Caco-2 (cell line): ENCODE measurements at regions not wholly inside any gene's neighbourhood (a gene's known extent, or its start where the extent isn't known, plus 50 kb on each side); places are given as distances from the start of the nearest gene placed in this dataset.

Experiments
- BruUV-seq: library from RNA; stranded (reverse); fragments of 400-500 nt; replicated peaks from 2 replicates; lab custom pipeline; 2021; lab: Mats Ljungman, UMichigan
- CTCF ChIA-PET: fragments of 300-600 bp; sonication (Branson Sonifier 250); formaldehyde crosslinking; loops from one replicate; lab custom pipeline; 2022; ENCODE audit warnings: antibody characterized with exemption; lab: Charles Lee
- POLR2A ChIA-PET: fragments of 300-600 bp; sonication (Branson Sonifier 250); formaldehyde crosslinking; loops from one replicate; lab custom pipeline; 2022; ENCODE audit warnings: antibody characterized with exemption; lab: Charles Lee
- DNase-seq, 2 experiments: peaks; one replicate each; pipeline versions ENCODE4 v3.0.0 to v3.0.0-alpha.2; 2020 to 2022
- H3K27me3 ChIP-seq: replicated peaks from 2 replicates; pipeline ENCODE4 v1.6.0; 2011; ENCODE audit warnings: low read length; ENCODE audit not compliant: control insufficient read depth, insufficient read depth
- H3K36me3 ChIP-seq: 2 replicates; pipeline ENCODE4 v1.5.1; 2011; ENCODE audit warnings: low read length; ENCODE audit not compliant: control insufficient read depth, insufficient read depth
- H3K4me1 ChIP-seq: fragments of 250-450 bp; sonication (Bioruptor Pico); 2 replicates; pipeline ENCODE4 v1.5.1; 2020; ENCODE audit warnings: mild to moderate bottlenecking
- H3K4me3 ChIP-seq: 2 replicates; pipeline ENCODE4 v1.5.1; 2011; ENCODE audit warnings: low read depth, mild to moderate bottlenecking, control low read depth, low read length
- H3K9me3 ChIP-seq: fragments of 250-450 bp; sonication (Bioruptor Pico); 2 replicates; pipeline ENCODE4 v1.5.1; 2020; ENCODE audit warnings: mild to moderate bottlenecking, moderate library complexity
- H3K27ac Mint-ChIP-seq: one replicate; pipeline ENCODE4 v1.8.0; 2022; ENCODE audit warnings: mixed read lengths; ENCODE audit not compliant: unreplicated experiment
- H3K27me3 Mint-ChIP-seq: one replicate; pipeline ENCODE4 v1.8.0; 2022; ENCODE audit warnings: mixed read lengths; ENCODE audit not compliant: insufficient read depth, unreplicated experiment
- H3K36me3 Mint-ChIP-seq: one replicate; pipeline ENCODE4 v1.8.0; 2022; ENCODE audit warnings: mild to moderate bottlenecking, mixed read lengths; ENCODE audit not compliant: insufficient read depth, unreplicated experiment
- H3K4me1 Mint-ChIP-seq: one replicate; pipeline ENCODE4 v1.8.0; 2022; ENCODE audit warnings: low read depth, mixed read lengths; ENCODE audit not compliant: unreplicated experiment
- H3K4me3 Mint-ChIP-seq: one replicate; pipeline ENCODE4 v1.8.0; 2022; ENCODE audit warnings: mild to moderate bottlenecking, moderate library complexity, mixed read lengths; ENCODE audit not compliant: unreplicated experiment
- H3K9me3 Mint-ChIP-seq: one replicate; pipeline ENCODE4 v1.8.0; 2022; ENCODE audit warnings: mixed read lengths; ENCODE audit not compliant: unreplicated experiment
- intact Hi-C: fragments of 100-400 bp; cut with micrococcal nuclease; formaldehyde crosslinking; loops from one replicate; pipeline ENCODE4 v1.10.0; 2022; ENCODE audit not compliant: unreplicated experiment
- TF ChIP-seq, protein P1 (sequence below), 2 experiments: fragments of 200-600 bp in 1 of 2; IDR thresholded peaks; 1 replicate in 1 of 2; 2 replicates in 1 of 2; pipeline versions ENCODE4 v1.5.1 to v1.8.0; 2011 to 2022; ENCODE audit warnings: antibody characterized with exemption in 1 of 2, control low read depth in 1 of 2, inconsistent platforms in 1 of 2, low read depth in 1 of 2, low read length in 1 of 2, mild to moderate bottlenecking in 1 of 2, moderate library complexity in 1 of 2; ENCODE audit not compliant: insufficient read depth in 1 of 2, severe bottlenecking in 1 of 2, unreplicated experiment in 1 of 2

DNA sequence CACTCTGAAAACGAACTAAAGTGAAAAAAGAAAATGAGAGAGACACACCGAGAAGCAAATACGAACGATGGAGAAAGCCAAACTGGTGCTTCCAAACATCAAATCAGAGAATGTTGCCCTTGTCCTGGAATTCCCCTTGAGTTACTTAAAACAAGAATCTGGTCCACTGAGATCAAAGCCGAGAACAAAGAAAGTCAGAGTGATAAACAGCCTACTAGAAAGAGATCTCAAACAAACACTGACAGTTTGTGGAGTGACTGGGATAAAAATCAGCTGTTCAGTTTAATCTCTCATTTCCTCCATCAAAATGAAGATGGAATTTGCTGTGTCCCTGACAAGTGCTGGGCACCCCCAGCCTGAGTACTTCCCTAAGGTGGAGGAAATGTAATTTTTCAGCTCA lies 582.6 kb downstream of the NR2F1-AS1 start:
- Histone ChIP-seq H3K4me1 (no peaks in the 10 kb centered on the region), H3K27me3 (no peaks in the 10 kb centered on the region), H3K9me3 (no peaks in the 10 kb centered on the region), H3K36me3 (no peaks in the 10 kb centered on the region), H3K4me3 (no peak overlapping the region)
- Mint-ChIP-seq H3K4me3 (no peak overlapping the region), H3K9me3 (peaks cover 7% of the 10 kb centered on the region), H3K36me3 (no peaks in the 10 kb centered on the region), H3K27me3 (peaks cover 3% of the 10 kb centered on the region), H3K27ac (no peak overlapping the region), H3K4me1 (no peaks in the 10 kb centered on the region)
- TF ChIP-seq, protein P1, sequence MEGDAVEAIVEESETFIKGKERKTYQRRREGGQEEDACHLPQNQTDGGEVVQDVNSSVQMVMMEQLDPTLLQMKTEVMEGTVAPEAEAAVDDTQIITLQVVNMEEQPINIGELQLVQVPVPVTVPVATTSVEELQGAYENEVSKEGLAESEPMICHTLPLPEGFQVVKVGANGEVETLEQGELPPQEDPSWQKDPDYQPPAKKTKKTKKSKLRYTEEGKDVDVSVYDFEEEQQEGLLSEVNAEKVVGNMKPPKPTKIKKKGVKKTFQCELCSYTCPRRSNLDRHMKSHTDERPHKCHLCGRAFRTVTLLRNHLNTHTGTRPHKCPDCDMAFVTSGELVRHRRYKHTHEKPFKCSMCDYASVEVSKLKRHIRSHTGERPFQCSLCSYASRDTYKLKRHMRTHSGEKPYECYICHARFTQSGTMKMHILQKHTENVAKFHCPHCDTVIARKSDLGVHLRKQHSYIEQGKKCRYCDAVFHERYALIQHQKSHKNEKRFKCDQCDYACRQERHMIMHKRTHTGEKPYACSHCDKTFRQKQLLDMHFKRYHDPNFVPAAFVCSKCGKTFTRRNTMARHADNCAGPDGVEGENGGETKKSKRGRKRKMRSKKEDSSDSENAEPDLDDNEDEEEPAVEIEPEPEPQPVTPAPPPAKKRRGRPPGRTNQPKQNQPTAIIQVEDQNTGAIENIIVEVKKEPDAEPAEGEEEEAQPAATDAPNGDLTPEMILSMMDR (IDR thresholded peaks at IDR 0.05; ENCODE audit: insufficient read depth in 1 of 2, low read depth in 1 of 2, low read length in 1 of 2, severe bottlenecking in 1 of 2, unreplicated experiment in 1 of 2) = no peak
- no TSS peak for BruUV-seq
- ChIA-PET CTCF (no interaction called here), POLR2A (no interaction called here)
- no peak for DNase-seq
- intact Hi-C loops = no loop called here

DNA sequence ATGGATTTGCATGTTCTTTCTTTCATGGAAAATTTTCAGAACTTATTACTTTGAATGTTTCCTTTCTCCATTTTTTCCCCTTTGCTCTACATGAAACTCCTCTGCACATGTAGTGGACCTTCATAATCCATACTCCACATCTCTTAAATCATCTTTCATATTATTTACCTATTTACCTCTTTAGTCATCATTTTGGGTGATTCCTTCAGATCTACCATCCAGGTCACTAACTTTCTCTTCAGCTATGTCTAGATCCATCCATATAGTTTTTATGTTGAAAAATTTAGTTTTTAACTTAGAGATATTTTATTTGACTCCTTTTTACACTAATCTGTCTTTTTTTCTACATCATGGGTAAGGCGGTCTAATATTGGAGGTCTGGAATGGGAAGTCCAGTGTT lies 586.6 kb downstream of the NR2F1-AS1 start:
- DNase-seq = no peak
- ChIA-PET CTCF (no interaction called here), POLR2A (no interaction called here)
- no peak overlapping the region for H3K4me3 Mint-ChIP-seq
- H3K27ac Mint-ChIP-seq = no peak overlapping the region
- no TSS peak for BruUV-seq
- TF ChIP-seq, protein P1 (IDR thresholded peaks at IDR 0.05; ENCODE audit: insufficient read depth in 1 of 2, low read depth in 1 of 2, low read length in 1 of 2, severe bottlenecking in 1 of 2, unreplicated experiment in 1 of 2) = no peak
- H3K36me3 ChIP-seq = no peaks in the 10 kb centered on the region
- H3K4me3 ChIP-seq = no peak overlapping the region
- intact Hi-C loops = no loop called here
- no peaks in the 10 kb centered on the region for H3K27me3 ChIP-seq
- H3K36me3 Mint-ChIP-seq = no peaks in the 10 kb centered on the region
- H3K27me3 Mint-ChIP-seq = no peaks in the 10 kb centered on the region
- H3K4me1 ChIP-seq = no peaks in the 10 kb centered on the region
- H3K4me1 Mint-ChIP-seq = no peaks in the 10 kb centered on the region
- H3K9me3 ChIP-seq = no peaks in the 10 kb centered on the region
- H3K9me3 Mint-ChIP-seq = peaks cover 7% of the 10 kb centered on the region

- H3K9me3 ChIP-seq = no peaks in the 10 kb centered on the region
- Mint-ChIP-seq H3K9me3 (peaks cover 7% of the 10 kb centered on the region), H3K4me1 (no peaks in the 10 kb centered on the region), H3K27me3 (no peaks in the 10 kb centered on the region), H3K4me3 (no peak overlapping the region), H3K27ac (no peak overlapping the region), H3K36me3 (no peaks in the 10 kb centered on the region)
- no peak for DNase-seq
- intact Hi-C loops = no loop called here
- H3K36me3 ChIP-seq = no peaks in the 10 kb centered on the region
- ChIA-PET CTCF (no interaction called here), POLR2A (no interaction called here)
- H3K4me1 ChIP-seq = no peaks in the 10 kb centered on the region
- H3K4me3 ChIP-seq = no peak overlapping the region
- no peaks in the 10 kb centered on the region for H3K27me3 ChIP-seq
- TF ChIP-seq, protein P1 (IDR thresholded peaks at IDR 0.05; ENCODE audit: insufficient read depth in 1 of 2, low read depth in 1 of 2, low read length in 1 of 2, severe bottlenecking in 1 of 2, unreplicated experiment in 1 of 2) = no peak
- BruUV-seq = no TSS peak
These were observed 588.9 kb downstream of the NR2F1-AS1 start for GRCh38 chr5:92992073-92992472.
